AG04450 (cell line): ENCODE measurements at regions not wholly inside any gene's neighbourhood (a gene's known extent, or its start where the extent isn't known, plus 50 kb on each side); places are given as distances from the start of the nearest gene placed in this dataset.

Experiments used
- CTCF ChIA-PET: fragments of 300-600, 350-600 bp; formaldehyde crosslinking; extraction: SDS; loops from one replicate; lab custom pipeline; 2022; ENCODE audit warnings: antibody characterized with exemption, inconsistent platforms; lab: Charles Lee
- POLR2A ChIA-PET: fragments of 350-600 bp; formaldehyde crosslinking; extraction: SDS; loops from one replicate; lab custom pipeline; 2021; ENCODE audit warnings: antibody characterized with exemption, inconsistent platforms; lab: Yijun Ruan, JAX
- DNase-seq: peaks from one replicate; pipeline ENCODE4 v3.0.0-alpha.2; 2011; ENCODE audit warnings: low read depth, low spot score
- H3K27ac ChIP-seq: one replicate; pipeline ENCODE4 v1.5.1; 2012; ENCODE audit warnings: low read depth, low read length, control low read depth
- H3K27me3 ChIP-seq: one replicate; pipeline ENCODE4 v1.6.0; 2012; ENCODE audit warnings: low read length; ENCODE audit not compliant: control insufficient read depth, insufficient read depth
- H3K4me3 ChIP-seq: 2 replicates; pipeline ENCODE4 v1.5.1; 2011; ENCODE audit warnings: mild to moderate bottlenecking, low read depth, low read length, control low read depth
- H3K9me3 ChIP-seq: 2 replicates; pipeline ENCODE4 v1.5.1; 2012; ENCODE audit warnings: low read length; ENCODE audit not compliant: control insufficient read depth, insufficient read depth
- TF ChIP-seq, protein P1 (sequence below): IDR thresholded peaks from 2 replicates; pipeline ENCODE4 v1.5.1; 2011; ENCODE audit warnings: low read depth, low read length, control low read depth, inconsistent platforms

DNA sequence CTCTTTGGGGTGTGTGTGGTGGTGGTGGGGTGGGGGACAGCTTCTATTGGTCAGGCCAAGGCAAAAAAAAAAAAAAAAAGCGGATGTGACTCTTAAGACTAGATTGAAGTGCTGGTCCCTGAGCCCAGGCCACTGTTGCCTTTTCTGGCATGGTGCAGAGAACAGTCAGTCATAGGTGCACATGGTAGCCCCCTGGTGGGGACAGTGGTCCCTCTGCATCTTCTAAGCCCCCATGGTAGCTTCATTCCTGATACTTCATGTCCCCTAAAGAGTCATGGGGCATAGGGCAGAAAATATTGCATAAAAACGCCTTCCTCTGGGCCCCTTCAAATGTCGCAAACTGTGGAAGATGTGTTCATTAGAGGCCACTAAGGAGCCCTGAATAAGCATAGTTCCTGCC is 371.8 kb downstream of the NPHP4 start:
- TF ChIP-seq, protein P1, sequence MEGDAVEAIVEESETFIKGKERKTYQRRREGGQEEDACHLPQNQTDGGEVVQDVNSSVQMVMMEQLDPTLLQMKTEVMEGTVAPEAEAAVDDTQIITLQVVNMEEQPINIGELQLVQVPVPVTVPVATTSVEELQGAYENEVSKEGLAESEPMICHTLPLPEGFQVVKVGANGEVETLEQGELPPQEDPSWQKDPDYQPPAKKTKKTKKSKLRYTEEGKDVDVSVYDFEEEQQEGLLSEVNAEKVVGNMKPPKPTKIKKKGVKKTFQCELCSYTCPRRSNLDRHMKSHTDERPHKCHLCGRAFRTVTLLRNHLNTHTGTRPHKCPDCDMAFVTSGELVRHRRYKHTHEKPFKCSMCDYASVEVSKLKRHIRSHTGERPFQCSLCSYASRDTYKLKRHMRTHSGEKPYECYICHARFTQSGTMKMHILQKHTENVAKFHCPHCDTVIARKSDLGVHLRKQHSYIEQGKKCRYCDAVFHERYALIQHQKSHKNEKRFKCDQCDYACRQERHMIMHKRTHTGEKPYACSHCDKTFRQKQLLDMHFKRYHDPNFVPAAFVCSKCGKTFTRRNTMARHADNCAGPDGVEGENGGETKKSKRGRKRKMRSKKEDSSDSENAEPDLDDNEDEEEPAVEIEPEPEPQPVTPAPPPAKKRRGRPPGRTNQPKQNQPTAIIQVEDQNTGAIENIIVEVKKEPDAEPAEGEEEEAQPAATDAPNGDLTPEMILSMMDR = no peak
- ChIA-PET POLR2A (no interaction called here), CTCF (no interaction called here)
- no peak for DNase-seq
- Histone ChIP-seq H3K27ac (no peak overlapping the region), H3K9me3 (peaks cover 76% of the 10 kb centered on the region), H3K27me3 (no peaks in the 10 kb centered on the region), H3K4me3 (no peak overlapping the region)

DNA sequence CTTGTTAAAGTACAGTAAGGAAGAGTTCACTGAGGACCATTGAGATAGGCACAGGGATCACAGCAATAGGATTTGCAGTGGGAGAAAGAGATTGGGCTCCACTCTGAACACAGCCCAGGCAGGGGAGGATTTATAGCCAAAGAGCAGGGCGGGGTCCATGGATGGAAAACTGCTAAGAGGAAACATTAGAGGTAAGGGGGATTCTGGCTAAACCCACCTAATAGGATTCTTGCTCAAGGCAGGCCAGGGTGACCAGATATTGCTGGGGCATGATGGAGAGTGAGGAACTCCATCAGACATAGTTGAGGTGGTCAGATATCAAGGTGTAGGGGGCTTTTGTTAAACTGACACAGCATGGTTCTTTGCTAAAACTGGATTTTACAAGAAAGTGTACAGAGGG is 372.8 kb downstream of the NPHP4 start:
- no peak for DNase-seq
- no peak overlapping the region for H3K27ac ChIP-seq
- H3K27me3 ChIP-seq = no peaks in the 10 kb centered on the region
- POLR2A ChIA-PET = no interaction called here
- TF ChIP-seq, protein P1 = no peak
- CTCF ChIA-PET = no interaction called here
- H3K4me3 ChIP-seq = no peak overlapping the region
- peaks cover 83% of the 10 kb centered on the region for H3K9me3 ChIP-seq

DNA sequence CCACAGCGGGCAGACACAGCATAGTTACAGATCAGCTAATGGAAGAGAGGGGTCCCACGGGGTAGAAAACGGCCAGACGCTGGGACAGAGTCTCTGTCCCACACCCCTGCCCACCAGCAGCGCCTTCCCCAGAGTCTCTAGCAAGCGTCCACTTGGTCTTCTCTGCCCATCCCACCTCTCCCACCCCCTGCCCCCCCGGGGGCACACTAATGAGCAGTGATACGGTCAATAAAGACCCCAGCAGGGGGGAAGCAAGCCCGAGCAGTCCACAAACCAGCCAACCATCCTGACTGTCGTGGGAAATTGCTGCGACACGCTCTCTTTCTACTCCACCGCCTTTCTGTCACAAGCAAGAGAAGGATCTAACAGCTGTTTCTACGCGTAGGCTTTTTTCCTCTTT is 374.7 kb downstream of the NPHP4 start:
- no peak overlapping the region for H3K27ac ChIP-seq
- no peaks in the 10 kb centered on the region for H3K27me3 ChIP-seq
- ChIA-PET POLR2A (no interaction called here), CTCF (no interaction called here)
- peaks cover 76% of the 10 kb centered on the region for H3K9me3 ChIP-seq
- TF ChIP-seq, protein P1 = no peak
- H3K4me3 ChIP-seq = no peak overlapping the region
- no peak for DNase-seq

DNA sequence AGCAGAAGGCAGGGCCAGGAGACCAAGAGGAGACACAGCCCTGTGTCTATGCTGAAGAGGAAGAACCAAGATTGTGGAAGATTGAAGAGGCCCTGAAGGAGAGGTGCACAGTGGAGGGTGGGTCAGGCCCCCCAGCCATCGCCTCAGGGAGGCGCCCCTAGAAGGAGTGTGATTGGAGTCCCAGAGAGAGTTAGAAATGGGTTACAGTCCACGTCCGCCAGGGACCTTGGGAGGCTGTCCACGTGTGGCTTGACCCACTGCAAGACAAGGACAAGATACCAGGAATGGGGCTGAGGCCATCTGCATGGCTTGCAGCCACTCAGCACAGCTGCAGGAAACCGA is 375.1 kb downstream of the NPHP4 start:
- TF ChIP-seq, protein P1 = no peak
- Histone ChIP-seq H3K27me3 (no peaks in the 10 kb centered on the region), H3K27ac (no peak overlapping the region), H3K9me3 (peaks cover 76% of the 10 kb centered on the region), H3K4me3 (no peak overlapping the region)
- POLR2A ChIA-PET = no interaction called here
- no peak for DNase-seq
- CTCF ChIA-PET = no interaction called here

DNA sequence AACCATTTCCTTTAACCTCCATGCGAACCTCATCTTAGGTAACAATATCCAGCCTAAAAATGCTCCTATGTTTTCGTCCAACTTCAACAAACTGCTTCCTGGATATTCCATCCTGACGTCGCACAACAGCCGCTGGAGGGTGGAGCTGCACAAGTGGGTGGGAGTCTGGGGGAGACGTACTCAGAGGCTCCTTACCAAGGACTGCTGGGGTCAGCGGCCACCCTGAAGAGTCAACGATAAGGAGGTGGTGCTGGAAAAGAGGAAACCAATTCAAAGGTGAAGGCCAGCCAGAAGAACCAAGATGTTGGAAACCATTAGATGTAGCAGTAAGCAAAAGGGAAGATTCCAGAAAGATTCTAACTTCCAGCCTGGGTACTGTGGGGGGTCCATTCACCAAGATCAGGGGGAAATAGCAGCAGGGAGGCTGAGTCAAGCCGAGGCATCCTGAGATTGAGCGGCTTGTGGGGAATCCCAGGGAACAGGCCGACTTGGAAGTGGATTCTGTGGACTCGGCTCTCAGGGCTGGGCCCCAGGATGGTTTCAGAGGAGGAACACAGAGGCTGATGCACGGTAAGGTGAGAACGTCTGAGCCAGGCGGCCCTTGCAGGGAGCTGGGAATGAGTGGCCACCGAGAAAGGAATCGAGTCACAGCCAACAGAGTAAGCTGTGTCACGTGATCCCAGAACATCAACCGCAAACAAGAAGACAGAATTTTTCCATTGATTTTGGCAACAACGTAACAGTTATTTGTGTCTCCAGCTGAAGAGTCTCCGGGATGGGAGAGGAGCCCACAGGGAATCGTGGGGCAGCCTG is 375.7 kb downstream of the NPHP4 start:
- Histone ChIP-seq H3K27me3 (no peaks in the 10 kb centered on the region), H3K4me3 (no peak overlapping the region), H3K27ac (no peak overlapping the region), H3K9me3 (peaks cover 77% of the 10 kb centered on the region)
- DNase-seq = no peak
- CTCF ChIA-PET = no interaction called here
- POLR2A ChIA-PET = no interaction called here
- TF ChIP-seq, protein P1 = no peak
